HPDE6-E6E7 (cell line): ENCODE measurements at regions not wholly inside any gene's neighbourhood (a gene's known extent, or its start where the extent isn't known, plus 50 kb on each side); places are given as distances from the start of the nearest gene placed in this dataset.
"Not testable (repeated sequence)": the region's sequence is repeated elsewhere in the genome, so short reads cannot be mapped to it uniquely, and the experiment has no call there.

Experiments used
- DNase-seq: peaks from one replicate; pipeline ENCODE4 v3.0.0; 2011; ENCODE audit warnings: missing footprints; ENCODE audit errors: extremely low spot score

- no peak for DNase-seq
Observed at GRCh38 chr3:88795503-88795902, 311.9 kb upstream of the EPHA3 start.

DNA sequence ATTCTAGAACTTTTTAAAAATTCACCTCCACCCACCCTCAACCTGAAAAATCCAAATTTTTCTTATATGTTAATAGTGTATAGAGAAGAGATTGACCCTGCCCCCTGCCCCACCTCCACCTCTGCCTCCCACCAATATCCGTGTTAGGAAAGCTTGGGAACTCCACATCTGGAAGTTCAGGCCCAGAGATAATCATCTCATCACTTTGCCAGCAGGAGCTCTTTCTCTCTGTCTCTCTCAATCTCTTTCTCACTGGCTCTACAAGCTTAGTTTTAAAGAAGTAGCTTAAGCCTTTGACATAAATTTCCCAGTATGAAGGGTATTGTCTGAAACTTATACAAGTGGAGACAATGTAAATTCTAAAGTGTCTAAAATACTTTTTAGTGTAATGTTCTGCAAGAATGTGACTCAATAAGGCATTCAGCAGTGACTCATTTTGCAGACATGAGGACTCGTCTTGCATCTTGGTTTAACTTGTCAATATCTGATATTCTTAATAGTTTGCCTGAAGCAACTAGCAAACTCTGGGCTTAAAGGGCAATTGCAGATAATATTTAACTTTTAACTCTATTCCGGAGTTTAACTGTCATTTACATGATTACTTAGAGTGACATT, 299.8 kb upstream of the EPHA3 start:
- DNase-seq, result peak; percentile 42

DNA sequence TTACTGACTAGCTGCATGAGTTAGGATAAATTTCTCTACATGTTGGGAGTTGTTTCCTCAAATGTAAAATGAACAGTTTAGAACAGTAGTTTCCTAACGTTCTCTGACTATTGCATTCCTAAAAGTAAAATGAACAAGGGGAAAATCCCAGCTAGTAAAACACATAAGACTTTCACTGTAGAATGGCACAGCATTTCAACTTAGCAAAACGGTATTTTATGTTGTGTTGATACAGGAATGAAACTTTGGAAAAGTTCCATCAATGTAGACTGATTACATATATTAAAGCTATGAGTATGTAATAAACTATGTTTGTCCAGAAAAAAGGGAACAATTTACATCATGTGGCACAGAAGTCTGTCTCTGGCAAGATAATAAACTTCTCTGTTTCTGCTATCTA, 297.4 kb upstream of the EPHA3 start:
- DNase-seq, result no peak

GRCh38 chr3:88810455-88810854, 297.0 kb upstream of the EPHA3 start:
- DNase-seq, result peak; percentile 8

GRCh38 chr3:88811096-88811495, 296.3 kb upstream of the EPHA3 start:
- DNase-seq, result no peak

- no peak for DNase-seq
Observed at GRCh38 chr3:88812576-88812975, 294.8 kb upstream of the EPHA3 start.

- no peak for DNase-seq
Observed at GRCh38 chr3:88816445-88816844, 291.0 kb upstream of the EPHA3 start.

- DNase-seq, result no peak
Observed at GRCh38 chr3:88824666-88825564, 282.5 kb upstream of the EPHA3 start.

DNA sequence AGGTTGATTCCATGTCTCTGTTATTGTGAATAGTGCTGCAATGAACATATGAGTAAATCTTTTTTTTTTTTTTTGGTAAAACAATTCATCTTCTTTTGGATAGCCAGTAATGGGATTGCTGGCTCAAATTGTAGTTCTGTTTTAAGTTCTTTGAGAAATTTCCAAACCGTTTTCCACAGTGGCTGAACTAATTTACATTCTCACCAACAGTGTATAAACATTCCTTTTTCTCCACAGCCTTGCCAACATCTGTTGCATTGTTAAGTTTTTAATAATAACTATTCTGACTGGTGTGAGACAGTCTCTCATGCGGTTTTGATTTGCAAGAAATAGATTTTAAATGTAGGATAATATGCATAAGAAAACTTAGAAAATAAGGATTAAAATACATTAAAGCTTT, 279.0 kb upstream of the EPHA3 start:
- DNase-seq, result no peak

DNA sequence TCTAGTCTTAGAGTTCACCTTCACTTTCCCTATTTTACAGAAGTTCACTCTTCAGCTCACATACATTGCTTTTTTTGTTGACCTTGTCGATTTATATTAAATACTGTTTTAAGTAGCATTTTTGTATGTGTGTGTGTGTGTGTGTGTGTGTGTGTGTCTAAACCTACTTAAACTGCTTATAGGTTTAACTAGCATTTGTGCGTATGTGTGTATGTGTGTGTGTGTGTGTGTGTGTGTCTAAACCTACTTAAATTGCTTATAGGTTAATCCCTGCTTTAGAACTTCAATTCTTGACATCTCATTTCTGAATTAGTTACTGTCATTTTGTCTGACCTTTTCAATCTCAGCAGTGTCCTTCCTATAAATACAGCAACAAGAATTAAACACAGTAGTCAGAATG, 254.8 kb upstream of the EPHA3 start:
- DNase-seq, result no peak

DNA sequence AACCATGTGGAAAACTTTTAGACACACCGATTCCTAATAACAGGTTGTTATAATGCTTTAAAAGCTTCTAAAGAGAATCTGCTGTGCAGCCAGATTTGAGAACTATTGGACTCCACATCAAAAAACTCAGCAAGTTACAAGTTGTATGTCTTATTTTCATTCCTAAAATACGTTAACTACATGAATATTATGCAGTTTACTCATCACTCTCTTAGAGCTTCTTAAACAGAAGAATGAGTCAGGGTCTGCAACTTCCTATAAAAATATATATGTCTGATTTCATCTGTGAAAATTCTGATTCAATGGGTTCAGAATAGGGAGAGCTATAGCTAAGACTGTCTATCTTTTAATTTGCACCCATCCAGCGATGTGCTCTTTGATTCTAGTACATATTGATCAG, 244.2 kb upstream of the EPHA3 start:
- DNase-seq, result no peak

DNA sequence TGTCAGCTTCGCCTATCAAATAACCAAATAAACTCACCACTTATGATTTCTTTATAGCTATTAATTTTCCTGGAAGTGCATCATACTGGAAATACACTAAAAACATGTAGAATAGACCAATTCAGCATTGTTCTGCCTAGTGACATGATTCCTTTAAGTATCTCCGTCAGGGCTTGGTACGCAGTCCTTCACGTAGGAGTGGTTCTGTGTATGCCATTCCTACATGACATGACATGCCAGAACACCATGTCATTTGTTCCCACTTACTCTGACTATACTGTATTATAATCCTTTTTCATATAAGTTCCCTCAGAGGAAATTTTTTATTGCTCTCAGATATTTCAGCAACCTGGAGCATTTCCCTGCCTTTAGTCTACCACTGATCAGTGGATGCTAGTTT, 230.7 kb upstream of the EPHA3 start:
- no peak for DNase-seq

GRCh38 chr3:88879905-88880304, 227.5 kb upstream of the EPHA3 start:
- DNase-seq, result peak; percentile 16

GRCh38 chr3:88882121-88882520, 225.3 kb upstream of the EPHA3 start:
- no peak for DNase-seq

DNA sequence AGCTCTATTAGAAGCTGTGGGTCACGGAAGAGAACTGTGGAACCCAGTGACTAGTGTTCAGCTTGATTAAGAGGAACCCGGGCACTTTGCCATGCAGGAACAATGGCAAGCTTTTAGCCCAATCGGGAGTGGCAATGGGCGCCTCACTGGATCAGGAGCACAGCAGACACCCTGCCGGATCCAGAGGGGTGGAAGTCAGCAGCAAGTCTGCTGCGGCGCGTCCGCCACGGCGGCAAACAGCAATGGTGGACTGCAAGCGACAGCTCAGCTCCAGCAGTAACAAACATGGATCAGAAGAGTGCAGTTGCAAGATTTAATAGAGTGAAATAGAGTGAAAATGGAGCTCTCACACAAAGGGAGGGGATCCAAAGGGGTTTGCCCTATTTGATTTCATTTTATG, 220.8 kb upstream of the EPHA3 start:
- DNase-seq, result not testable (repeated sequence)

GRCh38 chr3:88896026-88896425, 211.4 kb upstream of the EPHA3 start:
- DNase-seq, result no peak

GRCh38 chr3:88912294-88912877, 195.0 kb upstream of the EPHA3 start:
- DNase-seq, result no peak

DNA sequence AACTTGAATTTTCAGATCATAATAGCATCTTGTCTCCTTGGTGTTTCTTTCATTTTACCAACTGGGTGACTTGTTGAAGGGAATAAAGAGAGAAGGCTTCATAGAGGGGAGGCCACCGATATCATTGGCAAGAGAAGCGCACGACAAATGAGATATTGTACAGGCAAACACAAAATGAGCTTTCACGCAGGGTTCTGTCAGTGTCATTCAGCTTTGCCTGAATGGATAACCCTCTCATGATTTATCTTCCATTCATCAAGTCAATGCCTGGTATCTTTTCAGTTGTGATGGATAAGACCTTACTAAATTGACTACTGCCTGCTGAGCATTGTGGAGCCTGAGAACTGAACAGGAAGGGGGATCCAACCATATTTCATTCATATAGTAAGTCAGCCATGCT, 188.6 kb upstream of the EPHA3 start:
- DNase-seq, result no peak

DNA sequence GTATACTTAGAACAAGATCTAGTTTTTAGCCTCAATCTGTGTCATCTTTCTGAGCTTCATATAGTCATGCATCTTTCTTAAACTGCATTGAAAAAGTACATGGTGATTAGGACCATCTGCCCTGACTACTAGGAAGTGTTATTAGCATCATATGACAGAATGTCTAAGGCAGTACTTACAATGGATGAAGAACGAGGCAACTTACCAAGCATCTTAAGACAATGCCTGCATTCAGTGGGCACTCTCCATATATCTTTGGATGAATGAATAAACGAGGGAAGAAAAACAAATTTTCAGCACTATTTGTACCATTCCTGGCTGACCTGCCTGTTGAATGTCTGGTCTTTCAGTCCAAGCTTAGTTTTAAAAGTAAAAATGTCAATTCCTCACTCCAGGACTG, 185.4 kb upstream of the EPHA3 start:
- no peak for DNase-seq

DNA sequence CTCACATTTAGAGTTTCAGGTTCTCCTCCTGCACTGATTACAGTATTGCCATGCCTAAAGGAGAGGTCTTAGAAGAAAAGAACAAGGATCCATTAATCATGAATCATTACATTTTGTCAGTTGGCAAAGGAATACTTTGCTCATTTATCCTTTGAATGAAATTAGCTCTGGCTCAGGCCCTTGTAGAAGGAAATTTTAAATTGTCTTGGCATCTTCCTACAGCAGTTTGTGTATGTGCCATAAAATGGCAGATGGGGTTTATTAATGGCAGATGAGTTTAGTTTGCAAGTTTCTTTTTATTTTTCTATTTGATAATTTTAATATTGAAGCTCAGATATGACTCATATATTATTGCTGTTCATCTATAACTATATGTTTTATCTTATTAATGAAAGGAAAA, 181.2 kb upstream of the EPHA3 start:
- no peak for DNase-seq

GRCh38 chr3:88930611-88931010, 176.8 kb upstream of the EPHA3 start:
- DNase-seq, result no peak

DNA sequence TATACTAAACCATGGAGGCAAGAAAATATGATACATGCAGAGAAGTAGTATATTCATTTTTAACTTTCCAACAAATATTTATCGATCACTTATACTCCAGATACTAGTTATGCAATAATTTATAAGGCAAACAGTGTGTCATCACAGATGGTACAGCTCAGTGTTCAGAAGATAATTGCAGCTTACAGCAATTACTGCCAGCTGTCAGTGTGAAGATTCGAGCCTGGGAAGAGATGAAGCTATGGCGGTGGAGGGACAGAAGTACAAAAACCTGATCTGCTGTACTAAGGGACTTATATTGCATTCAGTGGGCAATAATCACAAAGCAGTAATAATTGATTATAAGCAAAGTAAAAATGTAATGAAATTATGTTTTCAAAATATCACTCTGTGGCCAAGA, 170.6 kb upstream of the EPHA3 start:
- DNase-seq, result no peak

- DNase-seq, result no peak
Observed at GRCh38 chr3:88940296-88940695, 167.1 kb upstream of the EPHA3 start.
